ENCODE measurements at regions not wholly inside any gene's neighbourhood (a gene's known extent, or its start where the extent isn't known, plus 50 kb on each side); places are given as distances from the start of the nearest gene placed in this dataset.
"Not testable (repeated sequence)": the region's sequence is repeated elsewhere in the genome, so short reads cannot be mapped to it uniquely, and the experiment has no call there.

DNA sequence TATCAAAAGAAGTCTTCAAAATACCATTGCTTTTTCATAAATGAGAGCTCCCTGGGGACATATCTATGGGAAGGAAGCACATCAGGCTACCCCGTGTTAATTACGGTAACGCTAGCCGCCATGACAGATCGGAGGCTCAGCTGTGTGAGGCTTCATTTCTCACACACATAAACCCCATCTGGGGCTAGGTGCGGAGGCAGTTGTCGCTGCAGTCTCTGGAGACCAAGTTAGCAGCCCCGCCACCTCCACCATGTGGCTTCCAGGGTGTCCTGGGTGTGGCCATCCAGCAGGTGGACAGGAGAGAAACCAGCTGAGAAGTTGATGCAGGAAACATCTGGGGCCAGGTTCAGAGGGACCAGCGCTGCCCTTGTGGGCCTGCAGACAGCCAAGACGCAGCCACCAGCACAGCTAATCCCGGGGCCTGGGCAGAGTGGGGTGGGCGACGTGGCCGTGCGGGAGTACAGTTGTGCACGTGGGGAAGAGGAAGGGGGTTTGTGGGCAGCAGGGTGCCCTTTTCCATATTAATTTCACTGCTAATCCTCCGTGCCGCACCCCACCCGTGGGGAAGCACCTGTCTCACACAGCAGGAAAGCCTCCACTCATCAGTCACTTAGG, 426.5 kb downstream of the IRX1 start:
- DNase-seq = no peak

DNA sequence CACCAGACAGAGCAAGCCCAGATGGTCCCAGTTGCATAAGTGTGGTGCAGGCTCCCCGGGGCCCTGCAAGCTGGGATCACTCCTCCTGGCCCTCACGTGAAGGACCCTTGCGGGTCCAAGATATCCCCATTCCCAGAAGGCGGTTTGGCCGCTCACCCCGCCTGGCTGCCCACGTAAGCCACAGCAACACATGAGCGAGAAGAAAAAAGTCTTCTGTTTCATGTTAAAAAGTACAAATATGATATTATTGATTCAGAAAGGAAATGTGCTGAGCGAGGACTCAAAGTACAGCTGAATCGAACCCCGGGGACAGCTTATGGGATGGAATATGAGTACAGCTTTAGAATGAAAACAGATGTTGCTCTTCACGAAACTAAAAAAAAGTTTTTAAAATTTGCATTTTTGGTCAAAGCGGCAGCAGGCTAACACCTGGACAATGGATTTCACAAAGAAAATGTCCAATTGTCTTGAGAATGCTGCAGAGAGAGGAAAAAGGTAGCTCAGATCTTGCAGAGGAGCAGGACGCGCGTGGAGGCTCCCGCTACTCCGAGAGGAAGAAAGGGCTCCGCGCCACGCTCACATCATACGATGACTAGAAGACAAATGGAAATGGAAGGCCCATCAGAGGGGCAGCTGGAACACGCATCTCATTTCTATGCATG, 427.6 kb downstream of the IRX1 start:
- no peak for DNase-seq

DNA sequence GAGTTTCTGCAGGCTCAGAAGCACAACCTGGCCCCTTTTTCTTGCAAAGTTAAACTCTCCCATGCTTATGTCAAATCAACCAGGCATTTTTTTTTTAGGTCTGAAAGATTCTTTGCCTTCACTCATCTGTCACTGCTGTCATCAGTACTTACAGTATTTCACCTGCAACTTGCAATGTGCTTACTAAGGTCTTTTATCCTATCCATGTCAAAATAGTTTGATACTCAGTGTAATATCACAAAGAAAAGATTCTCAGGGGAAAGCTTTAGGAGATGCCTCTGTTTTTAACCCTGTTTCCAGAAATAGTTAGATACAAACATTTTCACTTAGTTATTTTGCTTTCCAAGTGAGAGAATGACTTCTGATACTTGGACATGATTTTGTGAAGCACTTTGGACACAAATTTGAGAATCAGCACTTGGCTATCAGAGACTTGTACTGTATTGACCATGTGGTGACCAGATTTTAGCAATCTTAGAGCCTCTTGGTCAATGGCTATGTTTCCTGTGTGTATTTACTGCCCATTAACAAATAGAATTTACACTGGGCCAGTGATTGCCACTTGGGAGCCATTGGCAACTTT, 428.2 kb downstream of the IRX1 start:
- no peak for DNase-seq

DNA sequence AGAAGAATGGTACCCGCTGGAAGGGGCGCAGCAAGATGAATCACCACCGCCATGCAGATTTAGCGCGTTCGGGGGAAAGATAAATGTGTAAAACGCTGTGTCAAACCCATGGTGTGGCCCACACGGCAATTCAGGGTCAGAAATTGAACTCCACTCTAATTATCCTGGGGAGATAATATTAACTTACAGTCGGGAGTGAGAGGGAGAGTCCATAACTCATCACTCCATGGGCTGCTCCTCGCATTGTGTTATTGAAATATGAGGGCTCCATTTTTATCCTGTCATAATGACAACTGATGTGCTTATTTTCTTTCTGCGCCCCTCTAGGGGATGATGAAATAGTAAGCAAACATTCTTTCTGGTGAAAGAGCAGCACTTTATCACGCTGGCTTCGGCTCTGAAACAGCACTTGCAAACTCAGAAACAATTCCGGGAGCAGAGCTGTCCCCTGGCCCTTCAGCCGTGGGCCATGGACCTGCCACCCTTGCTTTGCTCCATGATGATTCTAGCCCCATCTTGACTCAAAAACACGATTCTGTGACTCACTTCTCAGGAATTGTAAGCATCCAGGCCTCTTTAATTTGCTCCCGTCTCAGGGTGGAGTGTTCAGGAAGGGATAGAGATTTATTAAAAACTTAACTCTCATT, 431.6 kb downstream of the IRX1 start:
- DNase-seq = no peak

DNA sequence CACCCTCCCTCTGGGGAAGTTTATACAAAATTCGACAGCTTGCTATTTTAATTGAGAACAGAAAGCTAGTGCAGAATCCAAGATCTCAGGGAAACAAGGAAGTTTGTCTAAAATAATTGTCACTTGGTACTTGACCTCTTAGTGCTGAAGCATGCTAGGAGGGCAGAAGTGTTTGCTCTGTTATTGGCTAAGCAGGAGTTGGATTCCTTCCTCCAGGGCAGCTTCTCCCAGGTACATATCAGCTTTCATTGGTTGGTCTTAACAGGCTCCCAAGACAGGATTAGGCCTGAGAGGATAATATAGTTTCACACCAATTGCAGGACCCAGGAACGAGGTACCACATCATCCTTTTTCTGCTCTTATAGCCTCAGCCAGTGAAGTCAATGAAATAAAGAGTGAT, 432.8 kb downstream of the IRX1 start:
- no peak for DNase-seq

DNA sequence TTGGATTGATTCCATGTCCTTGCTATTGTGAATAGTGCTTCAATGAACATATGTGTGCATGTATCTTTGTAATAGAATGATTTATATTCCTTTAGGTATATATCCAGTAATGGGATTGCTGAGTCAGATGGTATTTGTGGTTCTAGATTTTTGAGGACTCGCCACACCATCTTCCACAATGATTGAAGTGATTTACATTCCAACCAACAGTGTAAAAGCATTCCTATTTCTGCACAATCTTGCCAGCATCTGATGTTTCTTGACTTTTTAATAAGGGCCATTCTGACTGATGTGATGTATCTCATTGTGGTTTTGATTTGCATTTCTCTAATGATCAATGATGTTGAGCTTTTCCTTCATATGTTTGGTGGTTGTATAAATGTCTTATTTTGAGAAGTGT, 437.9 kb downstream of the IRX1 start:
- DNase-seq = not testable (repeated sequence)

DNA sequence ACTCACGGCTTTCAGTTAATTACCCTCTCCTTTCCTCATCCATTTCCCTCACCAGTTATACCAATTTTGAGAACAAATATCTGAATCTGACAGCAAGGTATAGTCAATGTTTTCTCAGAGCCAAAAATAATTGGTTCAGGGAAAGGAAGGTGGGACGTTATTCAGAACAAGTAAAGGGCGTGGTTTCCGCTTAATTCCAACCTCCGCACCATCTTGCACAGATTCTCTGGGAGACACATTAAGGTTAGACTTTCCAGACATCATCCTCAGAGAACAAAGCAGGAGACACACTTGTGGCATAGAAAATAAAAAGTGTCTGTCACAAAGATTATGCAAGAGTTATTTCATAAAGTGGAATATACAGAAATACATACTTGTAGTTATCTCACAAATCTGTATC, 441.2 kb downstream of the IRX1 start:
- DNase-seq = no peak

DNA sequence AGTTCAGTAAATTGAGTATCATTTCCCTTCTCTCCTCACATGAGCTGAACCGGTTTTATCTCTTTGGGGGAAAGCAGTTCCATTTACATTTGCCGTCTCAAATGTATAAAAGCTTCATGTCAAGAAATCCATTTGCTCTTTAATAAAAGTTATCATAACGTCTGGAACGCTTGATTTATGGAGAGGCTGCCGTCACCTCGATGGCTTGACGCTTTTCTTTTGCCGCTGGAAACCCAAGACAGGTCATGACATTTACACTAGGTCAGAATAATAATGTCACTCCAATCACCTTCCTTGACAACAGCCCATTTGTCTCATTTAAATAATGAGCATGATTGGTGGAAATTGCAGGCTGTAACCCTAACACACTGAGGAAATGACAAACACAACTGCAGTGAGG, 443.4 kb downstream of the IRX1 start:
- DNase-seq = no peak

DNA sequence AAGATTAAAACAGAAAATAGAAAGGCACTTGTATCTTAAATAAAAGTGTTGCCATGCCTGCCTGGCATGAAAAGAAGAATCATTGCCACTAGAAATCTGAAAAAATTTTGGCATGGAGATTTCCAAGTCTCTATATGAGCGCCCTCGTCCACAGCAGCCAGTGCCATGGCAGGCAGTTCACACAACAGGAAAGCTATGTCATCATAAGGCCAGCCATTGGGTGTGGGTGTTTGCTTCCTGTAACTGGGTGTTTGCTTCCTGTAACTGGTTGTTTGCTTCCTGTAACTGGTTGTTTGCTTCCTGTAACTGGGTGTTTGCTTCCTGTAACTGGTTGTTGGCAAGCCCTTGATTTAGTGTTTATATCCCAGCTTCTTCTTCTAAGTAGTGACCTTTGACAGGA, 446.7 kb downstream of the IRX1 start:
- no peak for DNase-seq

DNA sequence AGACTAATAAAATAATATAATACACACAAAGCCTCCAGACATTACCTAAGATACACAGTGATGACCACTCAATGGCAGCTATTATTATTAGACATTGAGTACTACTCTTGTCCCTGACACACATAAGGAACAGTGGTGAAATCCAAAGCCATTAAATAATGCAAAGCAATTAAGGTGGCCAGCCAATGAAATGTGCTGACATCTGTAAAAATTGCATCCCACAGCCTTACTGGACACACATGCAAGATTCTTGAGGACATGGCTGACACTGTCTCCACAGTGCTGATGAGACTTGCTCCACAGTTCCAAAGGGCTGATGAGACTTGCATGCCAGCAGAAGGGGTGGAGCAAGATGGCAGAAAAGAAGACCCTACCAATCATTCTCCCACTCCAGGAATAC, 447.5 kb downstream of the IRX1 start:
- DNase-seq = no peak

DNA sequence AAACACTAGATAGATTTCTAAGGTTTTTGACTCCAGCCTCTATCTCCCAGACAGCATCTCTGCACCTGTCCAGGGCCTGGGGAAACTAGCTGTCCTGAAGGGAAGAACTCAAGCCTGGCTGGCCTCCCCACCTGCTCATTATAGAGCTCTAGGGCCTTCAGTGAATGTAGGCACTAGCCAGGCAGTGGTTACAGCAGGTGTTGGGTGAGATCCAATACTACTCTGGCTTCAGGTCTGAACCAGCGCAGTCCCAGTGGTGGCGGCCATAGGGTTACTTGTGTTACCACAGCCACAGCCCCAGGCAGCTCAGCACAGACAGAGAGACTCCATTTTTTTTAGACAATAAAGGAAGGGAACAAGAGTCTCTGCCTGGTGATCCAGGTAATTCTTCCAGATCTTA, 449.2 kb downstream of the IRX1 start:
- DNase-seq = no peak

DNA sequence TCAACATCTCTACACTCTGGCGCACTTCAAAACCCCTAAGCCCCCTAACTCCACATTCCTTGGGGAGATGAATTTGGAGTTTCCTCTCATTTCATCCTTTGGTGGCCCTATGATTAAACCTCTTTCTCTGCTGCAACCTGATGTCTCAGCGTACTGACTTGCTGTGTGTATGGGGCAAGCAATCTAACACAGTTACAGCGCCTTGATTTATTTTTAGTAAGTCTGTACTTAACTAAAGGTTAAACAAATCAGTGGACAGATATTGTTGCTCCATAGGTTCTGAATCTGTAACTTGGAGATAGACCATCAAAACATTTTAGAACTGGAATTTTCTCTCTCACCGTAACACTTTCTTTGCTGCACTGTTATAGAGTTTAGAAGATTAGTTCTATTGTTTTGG, 452.8 kb downstream of the IRX1 start:
- DNase-seq = no peak

DNA sequence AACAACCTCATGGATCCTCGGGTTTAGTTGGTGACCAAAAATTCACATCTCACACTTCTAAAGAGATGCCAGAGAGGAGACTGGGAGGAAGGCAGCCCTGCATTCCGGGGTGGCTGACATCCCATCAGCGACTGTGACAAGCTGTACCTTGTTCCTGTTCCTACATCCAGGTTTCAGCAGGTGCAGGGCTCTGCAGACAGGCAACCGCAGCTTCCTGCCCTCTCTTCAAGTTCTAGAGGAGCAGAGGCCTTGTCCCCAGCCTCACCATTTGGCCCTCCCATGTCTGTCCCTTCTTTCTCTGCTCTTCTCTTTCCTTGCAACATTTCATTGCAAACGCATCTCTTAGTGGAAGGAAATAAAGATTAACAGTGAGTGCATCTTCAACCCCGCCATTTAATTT, 454.6 kb downstream of the IRX1 start:
- DNase-seq = no peak

DNA sequence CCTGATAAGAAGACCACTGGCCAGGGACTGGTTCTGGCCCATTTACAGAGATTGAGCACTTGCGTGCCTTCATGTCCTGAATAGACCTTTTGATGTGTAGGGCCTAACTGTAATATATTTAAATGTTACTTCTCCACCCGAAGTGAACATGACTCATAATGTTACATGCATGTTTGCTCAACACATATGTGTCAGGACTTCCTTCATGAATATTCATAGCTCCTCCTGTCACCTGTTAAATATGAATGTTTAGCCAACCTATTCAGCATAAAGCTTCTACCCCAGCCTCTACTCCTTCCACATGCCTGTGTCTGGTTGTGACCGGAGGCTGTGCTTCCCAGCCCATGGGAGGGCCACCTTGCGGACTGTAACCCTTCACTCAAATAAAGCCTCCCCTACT, 457.5 kb downstream of the IRX1 start:
- no peak for DNase-seq

DNA sequence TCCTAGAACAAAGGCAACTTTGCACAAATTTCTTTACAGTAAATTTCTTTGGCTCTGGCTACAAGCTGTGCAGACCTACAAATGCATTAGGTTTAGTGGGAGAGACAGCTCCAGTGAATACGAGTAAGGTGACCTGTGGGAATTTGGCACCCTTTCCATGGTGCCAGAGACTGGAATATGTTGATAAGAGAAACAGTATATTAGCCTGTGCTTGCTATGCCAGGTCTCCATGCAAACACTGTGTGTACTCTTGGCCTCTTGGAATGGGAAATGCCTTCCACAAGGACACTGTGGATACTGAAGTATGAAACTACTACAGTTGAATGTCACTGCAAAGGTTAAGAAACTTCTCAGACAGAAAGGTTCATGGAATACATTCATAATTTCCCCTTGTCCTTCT, 458.5 kb downstream of the IRX1 start:
- no peak for DNase-seq

DNA sequence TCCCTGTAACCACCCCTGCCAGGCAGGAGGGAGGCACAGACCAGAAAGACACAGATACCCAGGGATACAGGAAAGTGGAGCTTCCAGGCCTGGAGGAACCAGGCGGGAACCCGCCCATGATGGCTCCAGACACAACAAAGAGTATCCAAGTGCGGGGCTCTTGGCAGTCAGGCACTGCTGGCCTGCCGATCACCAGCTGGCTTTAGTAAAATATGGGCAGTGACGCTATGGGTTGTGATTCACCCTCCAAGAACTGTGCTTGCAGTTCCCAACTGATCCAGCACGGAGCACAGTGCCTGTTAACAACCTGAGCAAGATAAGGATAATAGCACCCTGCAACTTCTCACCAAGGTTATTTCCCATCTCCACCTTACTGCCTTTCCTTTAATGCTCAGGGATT, 463.3 kb downstream of the IRX1 start:
- DNase-seq = no peak

DNA sequence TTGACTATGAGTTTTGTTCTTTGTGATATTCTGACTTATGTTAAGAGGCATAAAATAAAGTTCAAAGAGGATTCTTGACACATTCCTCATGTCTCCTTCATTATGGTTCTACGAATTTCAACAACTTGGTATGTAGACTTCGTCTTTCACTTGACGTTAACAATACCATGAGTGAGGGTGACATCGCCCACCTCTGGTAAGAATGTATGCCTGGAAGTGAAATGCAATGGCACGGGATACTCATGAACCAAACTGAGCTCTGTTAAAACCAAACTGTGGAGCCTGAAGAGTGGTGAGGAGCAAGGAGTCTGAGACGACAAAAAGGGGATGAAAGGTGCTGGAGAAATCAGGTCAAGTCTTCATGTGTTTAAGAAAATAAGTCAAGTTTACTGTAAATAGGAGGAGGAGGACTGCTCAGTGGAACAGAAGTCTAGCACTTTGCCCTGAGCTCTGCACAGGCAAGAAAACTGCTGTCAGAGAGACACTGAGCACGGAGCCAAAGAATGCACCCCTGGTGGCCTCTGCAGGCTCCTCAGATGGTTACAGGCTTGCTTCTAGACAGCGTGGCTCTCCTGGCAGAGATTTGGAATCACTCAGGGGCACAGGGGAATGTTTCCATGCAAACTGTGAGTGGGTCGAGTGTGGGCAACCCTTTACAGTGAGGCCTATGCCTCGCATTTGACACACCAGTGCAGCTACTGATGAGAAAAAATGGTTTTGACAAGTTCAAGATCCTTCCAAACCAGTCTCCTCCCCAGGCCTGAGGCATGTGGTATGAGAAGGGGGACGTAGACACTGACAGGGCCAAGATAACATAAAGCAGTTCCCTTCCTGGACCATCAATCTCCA, 470.1 kb downstream of the IRX1 start:
- no peak for DNase-seq

DNA sequence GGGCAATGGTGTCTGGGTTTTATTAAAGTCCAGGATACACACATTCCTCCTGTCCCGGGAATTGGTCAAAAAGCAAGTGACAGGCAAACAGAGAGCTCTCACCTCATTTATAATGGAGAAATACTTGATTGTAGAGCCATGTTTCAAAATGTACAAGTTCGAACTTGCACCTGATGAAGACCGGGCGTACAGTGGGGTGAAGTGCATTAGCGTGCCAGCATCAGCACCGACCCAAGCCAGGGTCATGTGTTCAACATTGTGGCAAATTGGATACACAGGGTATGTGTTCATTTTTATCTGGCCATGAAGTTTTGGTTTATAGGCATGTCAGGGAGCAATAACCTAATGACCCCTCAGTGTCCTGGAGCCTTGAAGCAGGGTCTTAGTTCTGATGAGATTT, 472.5 kb downstream of the IRX1 start:
- no peak for DNase-seq

DNA sequence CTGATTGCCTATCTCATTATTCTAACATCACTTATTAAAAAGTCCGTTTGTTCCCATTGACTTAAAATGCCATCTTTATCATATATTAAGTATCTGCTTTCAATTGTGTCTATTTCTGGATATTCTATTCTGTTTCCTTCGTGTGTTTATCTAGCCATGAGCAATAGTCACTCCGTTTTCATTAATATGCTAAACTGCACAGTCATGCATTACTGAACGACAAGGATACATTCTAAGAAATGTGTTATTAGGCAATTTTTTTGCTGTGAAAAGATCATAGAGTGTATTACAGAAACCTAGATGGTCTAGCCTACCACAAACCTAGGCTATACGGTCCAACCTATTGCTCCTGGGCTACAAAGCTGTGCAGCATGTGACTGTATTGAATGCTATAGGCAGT, 482.9 kb downstream of the IRX1 start:
- no peak for DNase-seq

DNA sequence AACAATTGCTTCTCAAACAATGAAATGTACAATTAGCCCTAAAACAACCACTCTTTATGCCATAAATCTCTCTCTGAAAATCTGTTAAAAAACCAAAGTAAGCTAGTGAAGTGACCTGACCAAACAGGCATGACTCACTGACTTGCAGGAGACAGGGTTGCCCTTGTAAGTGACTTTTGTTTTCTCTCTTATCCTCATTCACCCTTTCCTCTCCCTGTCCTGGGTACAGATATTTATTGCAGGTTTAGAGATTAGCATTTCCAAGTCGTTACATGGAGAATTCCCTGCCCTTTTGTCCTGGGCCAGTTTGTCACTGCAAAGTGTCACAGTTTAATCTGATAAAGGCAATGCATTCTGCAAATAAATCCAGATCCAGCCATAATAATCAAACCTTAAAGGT, 484.2 kb downstream of the IRX1 start:
- no peak for DNase-seq

DNA sequence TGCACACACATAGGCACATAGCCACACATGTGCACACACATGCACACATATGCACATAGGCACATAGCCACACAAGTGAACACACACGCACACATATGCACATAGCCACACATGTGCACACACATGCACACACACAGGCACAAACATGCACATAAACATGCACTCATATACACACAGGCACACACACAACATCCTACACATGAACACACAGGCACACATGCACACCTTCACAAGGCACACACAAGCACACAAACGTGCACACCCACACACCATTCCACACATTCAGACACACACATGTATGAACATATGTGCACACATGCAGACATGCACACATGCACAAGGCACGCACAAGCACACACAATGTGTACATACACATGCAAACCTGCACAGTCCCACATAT, 484.7 kb downstream of the IRX1 start:
- DNase-seq = no peak

DNA sequence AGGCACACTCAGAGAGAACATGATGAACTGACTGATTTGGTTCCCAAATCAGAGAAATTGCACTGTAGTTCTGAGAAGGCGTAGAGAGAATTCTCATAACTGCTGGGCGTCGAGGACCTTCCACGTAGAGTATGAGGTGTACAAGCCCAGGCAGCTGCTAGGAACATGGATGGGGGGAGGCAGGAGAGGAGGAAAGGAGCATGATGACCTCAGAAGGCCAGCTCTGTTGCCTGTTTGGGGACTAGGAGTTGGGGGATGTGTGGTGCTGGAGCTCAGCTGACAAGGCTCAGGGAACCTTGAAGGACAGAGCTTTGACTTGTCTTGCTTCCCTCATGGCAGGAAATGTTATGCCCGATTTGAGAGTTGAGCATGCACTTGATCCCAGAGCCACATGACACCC, 485.4 kb downstream of the IRX1 start:
- no peak for DNase-seq

DNA sequence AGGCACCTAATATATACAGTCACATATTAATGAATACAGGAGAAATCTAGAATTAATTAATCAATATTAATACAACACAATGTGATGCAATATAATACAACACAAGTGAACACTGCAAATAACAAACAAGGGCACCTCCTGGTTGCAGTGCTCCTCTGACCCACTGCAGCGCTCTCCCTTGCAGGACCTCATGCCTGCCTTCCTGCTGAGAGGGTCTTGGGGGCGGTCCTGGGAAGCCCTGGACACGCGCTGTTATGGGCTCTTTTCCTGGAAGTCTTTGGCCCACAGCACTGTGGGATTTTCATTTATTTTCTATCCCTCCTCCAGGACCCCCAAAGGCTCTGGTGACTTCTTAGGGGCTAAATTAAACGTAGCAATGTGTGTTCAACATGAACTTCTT, 485.8 kb downstream of the IRX1 start:
- no peak for DNase-seq

Measured in COR-L47 (cell line).